Heart right ventricle (tissue), 16 donors: ENCODE measurements at regions not wholly inside any gene's neighbourhood (a gene's known extent, or its start where the extent isn't known, plus 50 kb on each side); places are given as distances from the start of the nearest gene placed in this dataset.

Experiments
- ATAC-seq, 8 donors: fragments of 200-7000 bp; cut with Tn5 transposase; one replicate each; pipeline ENCODE4 v1.9.1; 2020; ENCODE audit warnings: mild to moderate bottlenecking in 8 of 8, moderate library complexity in 8 of 8, moderate number of reproducible peaks in 1 of 8
- DNase-seq, 2 donors: peaks; one replicate each; pipeline ENCODE4 v3.0.0-alpha.2; 2020
- H3K27ac ChIP-seq, 10 donors: fragments of 200-600 bp; sonication (generic) in 2 of 10; one replicate each; pipeline versions ENCODE4 v1.5.0 to v1.8.0; 2020 to 2022; ENCODE audit warnings: mild to moderate bottlenecking in 3 of 10
- H3K27me3 ChIP-seq, 7 donors: fragments of 200-600 bp; one replicate each; pipeline ENCODE4 v1.8.0; 2021 to 2022; ENCODE audit warnings: mild to moderate bottlenecking in 2 of 7
- H3K36me3 ChIP-seq, 9 donors: fragments of 200-600 bp; sonication (generic) in 1 of 9; one replicate each; pipeline versions ENCODE4 v1.5.0 to v1.8.0; 2020 to 2022; ENCODE audit warnings: mild to moderate bottlenecking in 2 of 9
- H3K4me1 ChIP-seq, 9 donors: fragments of 200-600 bp; sonication (generic) in 1 of 9; one replicate each; pipeline versions ENCODE4 v1.5.0 to v1.8.0; 2020 to 2022; ENCODE audit warnings: mild to moderate bottlenecking in 4 of 9
- H3K4me3 ChIP-seq, 10 donors: fragments of 200-600 bp; sonication (generic) in 2 of 10; one replicate each; pipeline versions ENCODE4 v1.5.0 to v1.8.0; 2020 to 2022; ENCODE audit warnings: mild to moderate bottlenecking in 7 of 10, moderate library complexity in 2 of 10
- H3K9me3 ChIP-seq, 11 donors: fragments of 200-600 bp in 10 of 11; sonication (generic) in 2 of 11; one replicate each; pipeline versions ENCODE4 v1.5.0 to v1.8.0; 2013 to 2022; ENCODE audit warnings: mild to moderate bottlenecking in 2 of 11, control low read depth in 1 of 11, moderate library complexity in 1 of 11
- WGBS, 2 donors: extraction: QIAGEN DNeasy Blood & Tissue Kit; methylation state at CpG; one replicate each; pipeline ENCODE4 v1.1.7; 2013; ENCODE audit warnings: inconsistent platforms in 1 of 2; 5-methylcytosine and 5-hydroxymethylcytosine counted together
- intact Hi-C, 10 donors: fragments of 100-400 bp; cut with DNase I; formaldehyde crosslinking; loops; one replicate each; pipeline versions ENCODE4 v1.11.1 to v1.14.2; 2022
- TF ChIP-seq, protein P1 (sequence below), 9 donors: fragments of 200-600 bp; sonication (generic) in 2 of 9; IDR thresholded peaks; one replicate each; pipeline versions ENCODE4 v1.5.0 to v1.8.0; 2021 to 2022; ENCODE audit warnings: antibody characterized with exemption in 9 of 9, mild to moderate bottlenecking in 5 of 9, moderate library complexity in 1 of 9
- donor health status: Arrhythmogenic right ventricular cardiomyopathy.
- donor health status: ischemic (EF 13 %, LVEDD 7.1; RV severe dilation, severe dysfunction).
- donor health status: healthy with polysubstance abuse.
- donor health status: DM: no; HTN: yes; CAD: no.
- donor health status: DM: no; HTN: no; CAD: no.
- donor health status: ischemic (EF 25% LVEDD 6.9; RV normal size, moderate dysfunction).
- donor health status: ischemic (EF 25% LVEDD 5.7; RV mildly dilated, moderate dysfunction).
- donor health status: healthy.
- donor health status: DM: yes; HTN: yes; CAD: no.
- donor health status: Ischemic cardiomyopathy.
- donor health status: ischemic (EF 35%, LVEDD 5.7; RV mildly dilated, moderate dysfunction).
- donor health status: nonischemic (EF 11% LVEDD 7.7; RV severe dilation, severe dysfunction).
- donor health status: DM: yes; HTN: yes; CAD: no.
- donor health status: PGD.
- donor health status: ischemic (EF 29% LVEDD 5.4; RV normal size, mild dysfunction).
- donor health status: nonischemic (EF 23%, LVEDD 6.1; RV moderate dilation, normal function).

GRCh38 chr1:60225486-60225885 is 151.9 kb upstream of the C1orf87 start:
- Histone ChIP-seq H3K36me3 (no peaks in the 10 kb centered on the region), H3K27me3 (peaks cover 0 to 3% (median 0%) of the 10 kb centered on the region in 7 donors), H3K4me1 (no peaks in the 10 kb centered on the region), H3K9me3 (no peaks in the 10 kb centered on the region), H3K4me3 (no peak overlapping the region), H3K27ac (no peak overlapping the region)
- intact Hi-C loops, result no loop called here
- no peak for DNase-seq
- 68 to 71% methylated on average over 3 of the region's 3 CpGs for WGBS, 2 donors
- TF ChIP-seq, protein P1, sequence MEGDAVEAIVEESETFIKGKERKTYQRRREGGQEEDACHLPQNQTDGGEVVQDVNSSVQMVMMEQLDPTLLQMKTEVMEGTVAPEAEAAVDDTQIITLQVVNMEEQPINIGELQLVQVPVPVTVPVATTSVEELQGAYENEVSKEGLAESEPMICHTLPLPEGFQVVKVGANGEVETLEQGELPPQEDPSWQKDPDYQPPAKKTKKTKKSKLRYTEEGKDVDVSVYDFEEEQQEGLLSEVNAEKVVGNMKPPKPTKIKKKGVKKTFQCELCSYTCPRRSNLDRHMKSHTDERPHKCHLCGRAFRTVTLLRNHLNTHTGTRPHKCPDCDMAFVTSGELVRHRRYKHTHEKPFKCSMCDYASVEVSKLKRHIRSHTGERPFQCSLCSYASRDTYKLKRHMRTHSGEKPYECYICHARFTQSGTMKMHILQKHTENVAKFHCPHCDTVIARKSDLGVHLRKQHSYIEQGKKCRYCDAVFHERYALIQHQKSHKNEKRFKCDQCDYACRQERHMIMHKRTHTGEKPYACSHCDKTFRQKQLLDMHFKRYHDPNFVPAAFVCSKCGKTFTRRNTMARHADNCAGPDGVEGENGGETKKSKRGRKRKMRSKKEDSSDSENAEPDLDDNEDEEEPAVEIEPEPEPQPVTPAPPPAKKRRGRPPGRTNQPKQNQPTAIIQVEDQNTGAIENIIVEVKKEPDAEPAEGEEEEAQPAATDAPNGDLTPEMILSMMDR (IDR thresholded peaks at IDR 0.05), result no peak
- ATAC-seq, result no peak

GRCh38 chr1:60224523-60224922 is 151.0 kb upstream of the C1orf87 start:
- TF ChIP-seq, protein P1 (IDR thresholded peaks at IDR 0.05), result no peak
- no peaks in the 10 kb centered on the region for H3K4me1 ChIP-seq
- intact Hi-C loops, result no loop called here
- H3K9me3 ChIP-seq, result no peaks in the 10 kb centered on the region
- H3K4me3 ChIP-seq, result no peak overlapping the region
- H3K27ac ChIP-seq, result no peak overlapping the region
- 86 to 91% methylated on average over 3 of the region's 3 CpGs for WGBS, 2 donors
- no peaks in the 10 kb centered on the region for H3K36me3 ChIP-seq
- peaks cover 0 to 3% (median 0%) of the 10 kb centered on the region in 7 donors for H3K27me3 ChIP-seq
- ATAC-seq (no peak), DNase-seq (no peak)

DNA sequence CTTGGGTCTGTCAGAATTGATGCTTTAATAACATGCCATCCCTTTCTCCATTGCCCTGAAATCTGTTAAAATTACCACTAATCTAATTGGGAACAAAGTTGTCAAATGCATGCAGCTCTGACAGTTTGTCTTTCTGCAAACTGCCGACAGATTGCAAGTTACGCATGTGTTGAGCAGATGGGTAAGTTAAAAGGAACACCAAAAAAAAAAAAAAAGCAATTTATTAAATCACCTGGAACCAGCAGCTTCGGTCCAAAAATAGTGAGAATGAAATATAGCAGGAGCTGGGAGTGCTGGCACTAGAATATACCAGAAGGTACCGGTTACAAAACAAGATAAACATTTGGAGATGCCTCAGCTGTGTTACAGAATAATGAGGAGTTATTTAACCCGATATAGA is 149.6 kb upstream of the C1orf87 start:
- H3K27me3 ChIP-seq, result peaks cover 0 to 3% (median 0%) of the 10 kb centered on the region in 7 donors
- H3K4me3 ChIP-seq, result no peak overlapping the region
- intact Hi-C loops, result no loop called here
- H3K27ac ChIP-seq, result no peak overlapping the region
- TF ChIP-seq, protein P1 (IDR thresholded peaks at IDR 0.05), result no peak
- WGBS, 2 donors, result 64 to 73% methylated on average over 5 of the region's 5 CpGs
- no peaks in the 10 kb centered on the region for H3K4me1 ChIP-seq
- H3K36me3 ChIP-seq, result no peaks in the 10 kb centered on the region
- DNase-seq, result no peak
- no peaks in the 10 kb centered on the region for H3K9me3 ChIP-seq
- no peak for ATAC-seq

GRCh38 chr1:60222360-60223115 is 149.0 kb upstream of the C1orf87 start:
- Histone ChIP-seq H3K27me3 (peaks cover 0 to 3% (median 0%) of the 10 kb centered on the region in 7 donors), H3K9me3 (no peaks in the 10 kb centered on the region), H3K4me1 (no peaks in the 10 kb centered on the region), H3K27ac (no peak overlapping the region), H3K4me3 (no peak overlapping the region), H3K36me3 (no peaks in the 10 kb centered on the region)
- ATAC-seq (no peak), DNase-seq (no peak)
- intact Hi-C loops, result no loop called here
- TF ChIP-seq, protein P1 (IDR thresholded peaks at IDR 0.05), result no peak
- 75 to 76% methylated on average over 11 of the region's 11 CpGs for WGBS, 2 donors
